NCI-H2196 treated with DMSO at 0.1 percent for 48 hours (cell line): ENCODE measurements at regions not wholly inside any gene's neighbourhood (a gene's known extent, or its start where the extent isn't known, plus 50 kb on each side); places are given as distances from the start of the nearest gene placed in this dataset.

Experiments used
- DNase-seq: peaks from one replicate; lab custom pipeline; 2025; ENCODE audit not compliant: unreplicated experiment; lab: John Stamatoyannopoulos, UW

DNA sequence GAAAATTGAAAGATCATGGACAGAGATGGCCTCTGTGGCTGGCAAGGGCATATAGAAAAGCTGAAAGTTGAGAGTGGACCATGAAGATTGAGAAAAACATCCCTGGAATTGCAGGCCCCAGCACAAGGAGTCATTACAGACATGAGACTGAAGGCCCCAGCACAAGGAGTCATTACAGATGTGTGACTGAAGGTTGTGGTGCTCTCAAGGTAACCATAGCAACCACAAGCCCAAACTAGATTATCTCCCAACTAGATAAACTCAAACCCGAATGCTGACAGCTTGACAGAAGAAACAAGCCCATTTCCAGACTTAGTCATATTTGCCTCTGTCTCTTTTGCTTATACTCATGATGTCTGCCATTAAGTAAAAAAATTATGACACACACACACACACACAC, 1252.1 kb upstream of the ADGRL4 start:
- no peak for DNase-seq

DNA sequence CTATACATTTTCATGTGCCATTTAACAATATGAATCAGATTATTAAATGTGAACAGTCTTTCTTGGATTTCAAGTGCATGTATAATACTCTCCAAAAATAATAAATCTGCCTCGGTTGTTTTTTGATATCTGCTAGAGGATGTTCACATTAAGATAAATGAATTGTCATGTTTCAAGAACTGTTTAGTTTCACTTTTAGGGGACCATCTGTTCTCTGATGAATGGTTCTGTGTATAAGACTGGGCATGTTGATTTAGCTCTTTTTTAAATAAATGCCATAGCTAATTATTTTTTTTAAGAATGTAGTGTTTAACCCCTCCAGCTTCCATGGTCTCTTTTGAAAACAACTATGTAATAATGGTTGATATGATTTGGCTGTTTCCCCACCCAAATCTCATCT, 1245.1 kb upstream of the ADGRL4 start:
- no peak for DNase-seq

DNA sequence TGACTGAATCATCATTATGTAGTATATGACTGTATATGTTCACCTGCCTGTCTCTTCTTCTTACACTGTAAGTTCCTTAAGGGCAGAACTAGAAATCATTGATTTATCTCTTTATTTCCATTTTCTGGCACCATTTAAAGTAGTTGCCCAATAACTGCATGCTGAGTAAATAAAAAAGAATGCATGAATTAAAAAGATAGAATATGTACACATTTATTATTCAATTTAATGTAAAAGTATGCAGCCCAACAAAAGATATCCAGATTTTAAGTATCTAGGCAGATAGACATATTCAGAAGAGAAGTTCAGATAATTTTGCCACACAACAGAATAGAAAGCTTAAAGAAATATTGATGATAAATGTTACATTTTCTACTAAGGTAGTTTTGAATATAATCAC, 1244.6 kb upstream of the ADGRL4 start:
- no peak for DNase-seq

DNA sequence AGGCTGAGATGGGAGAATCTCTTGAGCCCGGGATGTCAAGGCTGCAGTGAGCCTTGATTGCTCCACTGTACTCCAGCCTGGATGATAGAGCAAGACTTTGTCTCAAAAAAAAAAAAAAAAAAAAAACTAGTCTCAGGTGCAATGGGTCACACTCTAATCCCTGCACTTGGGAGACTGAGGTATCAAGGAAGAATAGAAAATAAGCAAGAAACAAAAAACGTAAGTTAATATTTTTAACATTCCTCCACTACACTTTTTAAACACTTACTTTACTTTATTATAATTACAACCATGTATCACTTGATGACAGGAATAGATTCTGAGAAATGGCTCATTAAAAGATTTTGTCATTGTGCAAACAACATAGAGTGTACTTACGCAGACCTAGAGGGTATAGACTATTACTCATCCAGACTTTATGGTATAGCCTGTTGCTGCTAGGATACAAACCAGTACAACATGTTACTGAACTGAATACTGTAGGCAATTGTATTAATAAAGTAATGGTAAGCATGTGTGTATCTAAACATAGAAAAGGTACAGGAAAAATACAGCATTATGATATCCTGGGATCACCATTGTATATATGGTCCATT, 1244.1 kb upstream of the ADGRL4 start:
- DNase-seq = no peak

DNA sequence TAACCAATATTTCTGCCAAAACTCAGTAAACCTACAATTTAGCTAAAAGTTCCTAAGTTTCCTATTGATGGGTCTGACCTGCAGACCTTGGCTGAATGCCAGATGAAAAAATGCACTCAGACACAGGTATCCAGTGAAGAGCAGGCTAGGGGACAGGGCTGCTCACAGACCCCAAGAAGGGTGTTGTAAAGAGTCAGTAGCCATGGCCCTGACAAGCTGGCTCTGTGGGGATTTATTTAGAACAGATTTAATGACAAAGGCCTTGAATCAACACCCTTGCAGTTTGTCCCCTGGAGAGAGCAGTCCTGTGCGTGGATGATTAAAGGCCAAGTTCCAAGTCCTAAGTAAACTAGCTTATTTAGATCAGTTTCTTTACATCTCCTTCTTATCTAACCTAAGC, 1243.2 kb upstream of the ADGRL4 start:
- no peak for DNase-seq

DNA sequence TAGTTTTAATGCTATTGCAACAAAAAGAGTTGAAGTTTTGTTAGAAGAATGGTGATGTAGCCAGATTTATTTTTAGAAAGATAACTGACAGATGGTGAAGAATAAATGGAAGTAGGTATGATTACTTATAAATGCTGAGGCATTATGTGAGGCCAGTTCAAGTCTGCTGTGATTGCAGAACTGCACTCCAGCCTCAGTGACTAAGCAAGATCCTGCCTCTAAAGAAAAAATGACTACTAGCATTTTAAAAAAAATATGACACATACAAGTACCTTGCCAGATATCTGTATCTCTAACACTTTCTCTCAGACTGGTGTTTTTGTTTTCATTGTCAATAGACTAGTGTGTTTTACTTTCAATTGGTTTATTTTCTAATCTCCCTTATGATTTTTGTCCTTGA, 1242.4 kb upstream of the ADGRL4 start:
- no peak for DNase-seq

DNA sequence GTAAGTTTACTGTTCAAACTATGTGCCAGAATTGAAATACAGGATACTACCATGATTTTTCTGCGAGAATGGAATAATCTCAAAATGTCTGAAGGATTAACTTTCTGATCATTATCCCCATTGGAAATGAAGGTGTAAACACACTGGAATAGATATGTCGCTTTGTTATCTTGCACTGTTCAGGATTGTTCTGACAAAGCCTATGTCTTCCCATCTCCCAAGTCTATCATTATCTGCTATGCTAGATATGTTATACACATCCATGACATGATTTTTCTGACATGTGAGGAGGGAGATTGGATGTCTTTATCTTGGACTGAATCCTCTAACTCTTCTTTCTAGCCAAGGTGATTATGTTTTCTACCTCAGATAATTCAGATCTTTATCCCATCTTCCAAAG, 1239.3 kb upstream of the ADGRL4 start:
- no peak for DNase-seq

DNA sequence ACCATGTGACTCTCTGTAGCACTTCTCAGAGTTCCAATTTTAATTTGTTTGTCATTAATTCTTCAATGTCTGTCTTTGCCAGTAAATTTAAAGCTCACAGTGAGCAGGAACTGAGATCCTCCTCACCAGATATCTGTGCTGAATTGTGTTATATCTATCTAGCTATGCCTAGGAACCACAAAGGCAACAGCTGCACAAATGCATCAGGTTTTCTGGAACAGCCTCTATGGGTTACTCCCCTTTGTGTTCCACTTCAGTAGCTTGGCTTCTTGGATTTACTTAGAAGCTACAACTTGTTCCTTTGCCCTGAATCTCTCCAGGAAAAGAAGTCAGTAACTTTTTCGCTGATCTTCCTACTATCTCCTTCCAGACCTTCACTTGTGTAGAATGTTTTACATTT, 1237.8 kb upstream of the ADGRL4 start:
- DNase-seq = no peak

DNA sequence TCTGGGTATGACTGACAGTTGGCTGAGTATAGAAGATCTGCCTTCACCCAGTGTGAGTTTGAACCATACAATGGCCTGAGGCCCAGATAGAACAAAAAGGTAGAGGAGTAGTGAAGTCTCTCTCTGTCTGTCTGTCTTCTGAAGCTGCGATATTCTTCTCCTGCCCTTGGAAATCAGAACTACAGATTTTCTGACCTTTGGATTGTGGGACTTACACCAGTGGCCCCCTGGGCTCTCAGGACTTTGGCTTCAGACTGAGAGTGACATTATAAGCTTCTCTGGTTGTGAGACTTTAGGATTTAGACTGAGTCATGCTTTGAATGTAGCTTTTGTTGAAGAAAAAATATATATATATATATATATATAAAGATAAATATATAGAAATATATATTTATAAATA, 1235.0 kb upstream of the ADGRL4 start:
- no peak for DNase-seq

DNA sequence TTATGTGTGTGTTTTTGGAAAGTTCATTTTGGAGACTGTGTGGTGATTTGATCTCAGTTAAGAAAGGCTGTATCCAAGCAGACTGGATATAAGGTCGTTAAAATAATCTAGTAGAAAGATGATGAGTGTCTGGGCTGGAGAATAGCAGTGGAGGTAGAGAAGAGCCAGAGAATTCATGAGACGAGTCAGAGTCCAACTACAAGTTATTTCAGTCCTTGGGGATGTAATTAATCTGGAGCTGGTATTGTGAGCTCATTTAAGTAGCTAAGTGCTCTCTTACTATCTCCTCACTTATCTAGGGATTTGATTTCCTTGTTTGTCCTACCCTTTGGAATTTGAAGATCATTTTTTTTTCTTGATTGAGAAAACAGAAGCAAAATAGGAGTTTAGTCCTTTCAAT, 1219.0 kb upstream of the ADGRL4 start:
- no peak for DNase-seq

DNA sequence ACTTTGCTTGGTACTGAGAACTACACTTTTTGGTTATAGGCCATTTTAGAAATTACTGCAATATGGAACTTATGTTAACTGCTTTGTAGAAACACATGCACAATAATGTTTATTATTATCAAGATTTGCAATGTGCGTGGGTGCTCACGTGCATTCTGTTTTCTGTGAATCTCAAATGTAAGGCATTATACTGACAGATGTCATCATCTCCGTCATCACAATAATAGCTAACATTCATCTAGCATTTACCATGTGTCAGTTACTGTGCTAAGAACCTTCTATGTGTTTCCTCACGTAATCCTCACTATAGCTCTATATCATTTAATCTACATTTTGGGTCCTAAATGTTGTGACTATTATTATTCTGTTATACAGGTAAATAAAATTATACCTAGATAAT, 1214.8 kb upstream of the ADGRL4 start:
- DNase-seq = no peak

DNA sequence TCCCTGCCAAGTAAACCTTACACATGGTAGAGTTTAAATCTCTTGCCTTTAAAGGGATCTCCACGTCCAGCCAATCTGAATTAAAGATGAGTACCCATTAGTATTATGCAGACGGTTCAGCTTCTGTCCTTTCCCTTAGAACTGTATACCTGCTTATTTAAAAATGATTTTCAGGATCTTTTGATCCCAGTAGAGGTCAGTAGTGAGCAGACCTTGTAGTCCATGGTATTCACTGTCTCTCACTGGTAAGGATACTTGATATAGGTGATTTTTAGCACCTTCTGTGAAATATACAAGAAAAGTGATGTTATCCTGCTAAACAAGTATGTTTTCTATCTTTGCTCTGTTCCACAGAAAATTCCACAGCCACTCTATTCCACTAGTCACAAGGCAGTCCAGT, 1211.6 kb upstream of the ADGRL4 start:
- no peak for DNase-seq

DNA sequence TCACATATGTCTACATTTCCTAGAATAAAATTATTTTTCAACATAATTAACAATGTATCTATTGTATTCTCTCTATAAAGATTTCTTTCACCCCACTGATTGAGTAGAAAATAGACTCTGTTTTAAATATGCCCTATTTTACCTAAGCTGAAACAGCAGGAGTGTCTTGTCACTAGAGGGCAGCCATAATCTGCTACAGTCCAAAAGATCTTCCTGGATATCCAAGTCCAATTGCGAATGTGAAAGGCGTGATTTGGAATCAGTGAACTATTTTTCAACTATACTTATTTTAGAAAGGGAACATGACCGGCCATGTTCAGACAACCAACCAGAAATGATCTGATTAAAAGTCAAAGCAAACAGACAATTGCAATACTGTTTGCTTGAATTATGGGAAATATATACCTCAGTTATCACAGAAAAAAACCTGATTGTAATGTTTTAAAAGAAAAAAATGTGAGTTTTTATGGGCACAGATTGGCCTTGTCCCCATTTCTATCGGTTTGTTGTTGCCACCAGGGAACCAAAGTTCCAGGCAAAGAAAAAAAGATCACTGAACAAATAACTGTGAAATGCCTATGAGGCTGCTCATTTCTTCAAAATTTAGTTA, 1211.0 kb upstream of the ADGRL4 start:
- peak; percentile 4 for DNase-seq

DNA sequence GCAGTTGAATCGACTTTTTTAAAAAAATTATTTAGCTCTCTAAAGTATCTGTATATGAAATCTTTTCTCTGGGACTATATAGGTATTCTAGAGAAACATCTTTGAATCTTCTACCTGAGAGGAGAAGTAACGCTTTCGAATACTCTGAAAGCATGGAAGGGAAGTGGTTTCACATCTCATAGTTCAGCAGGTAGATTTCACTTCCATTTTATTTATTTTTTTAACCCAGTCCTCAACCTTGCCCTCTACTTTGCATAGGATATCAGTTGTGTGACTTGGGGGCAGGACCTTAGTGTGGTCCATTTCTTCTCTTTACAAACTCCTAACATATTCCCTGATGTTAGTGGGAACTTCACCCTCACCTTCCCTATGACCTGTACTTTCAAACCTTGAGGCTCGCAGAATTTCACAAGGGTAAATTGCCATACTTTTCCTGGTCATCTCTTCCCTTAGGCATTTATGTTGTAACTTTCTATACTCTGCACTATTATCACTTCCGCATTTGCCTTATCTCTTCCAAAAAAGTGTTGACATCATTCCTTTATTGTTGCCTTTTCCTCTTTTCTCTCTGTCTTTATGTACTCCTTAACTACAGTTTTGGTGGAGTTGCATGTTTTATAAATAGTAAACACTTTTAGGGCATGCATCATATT, 1208.5 kb upstream of the ADGRL4 start:
- no peak for DNase-seq

DNA sequence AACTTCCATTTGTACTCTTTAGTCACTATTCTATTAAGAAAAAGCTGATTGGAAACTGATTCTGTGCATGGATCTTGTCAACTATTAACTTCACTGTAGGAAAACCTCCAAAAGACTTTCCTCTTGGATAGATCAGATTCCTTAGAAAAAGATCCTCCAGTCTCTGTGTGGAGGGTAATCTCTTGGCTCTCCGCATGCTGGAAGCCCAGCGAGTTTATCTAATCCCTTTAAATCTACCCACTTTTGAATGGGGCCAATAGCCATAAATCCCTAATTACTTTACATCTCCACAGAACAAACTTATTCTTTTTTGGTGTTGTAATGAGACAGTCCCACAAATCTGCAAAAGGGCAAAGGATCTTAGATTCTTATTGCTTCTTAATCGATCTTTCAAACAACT, 1206.4 kb upstream of the ADGRL4 start:
- DNase-seq = no peak

DNA sequence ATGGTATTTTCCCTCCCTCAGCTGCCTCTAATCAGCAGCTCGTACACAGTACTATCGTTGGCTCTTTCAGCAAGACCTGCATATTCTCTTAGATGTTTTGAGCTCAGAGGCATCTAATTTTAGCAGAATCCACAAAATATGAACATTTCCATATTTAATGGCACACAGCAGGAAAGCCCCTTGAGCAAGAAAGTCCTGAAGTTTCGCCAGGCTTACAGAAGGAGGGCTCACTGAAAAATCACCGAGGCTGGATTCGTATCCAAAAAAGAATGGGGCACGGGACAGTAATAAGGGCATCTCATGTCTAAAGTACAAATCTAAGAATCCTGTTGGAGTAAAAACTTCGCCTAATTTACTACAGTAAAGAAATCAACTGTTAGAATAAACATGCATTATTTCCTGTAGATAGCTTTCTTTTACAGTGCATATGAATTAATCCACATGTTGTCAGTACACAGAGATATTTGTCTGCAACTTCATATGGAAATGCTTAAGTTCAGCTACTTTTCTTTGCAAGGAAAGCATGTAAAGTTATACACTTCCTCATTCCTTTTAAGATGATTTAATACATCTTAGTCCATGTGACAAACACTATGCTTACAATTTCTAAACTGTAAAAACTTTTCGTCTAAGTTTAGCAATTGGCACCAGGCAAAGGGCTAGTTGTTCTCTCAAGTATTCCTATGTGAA, 1205.3 kb upstream of the ADGRL4 start:
- no peak for DNase-seq

DNA sequence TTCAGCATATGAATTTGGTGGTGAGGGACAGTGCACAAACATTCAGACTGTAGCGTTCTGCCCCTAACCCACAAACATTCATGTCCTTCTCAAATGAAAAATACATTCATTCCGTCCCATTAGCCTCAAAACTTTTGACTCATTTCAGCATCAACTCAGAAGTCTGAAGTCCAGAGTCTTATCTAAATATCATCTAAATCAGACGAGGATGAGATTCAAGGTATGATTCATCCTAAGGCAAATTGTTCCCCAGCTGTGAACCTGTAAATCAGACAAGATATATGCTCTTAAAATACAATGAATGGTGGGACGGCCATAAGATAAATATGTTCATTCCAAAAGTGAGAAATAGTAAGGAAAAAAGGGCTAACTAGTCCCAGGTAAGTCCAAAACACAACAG, 1195.6 kb upstream of the ADGRL4 start:
- DNase-seq = no peak

DNA sequence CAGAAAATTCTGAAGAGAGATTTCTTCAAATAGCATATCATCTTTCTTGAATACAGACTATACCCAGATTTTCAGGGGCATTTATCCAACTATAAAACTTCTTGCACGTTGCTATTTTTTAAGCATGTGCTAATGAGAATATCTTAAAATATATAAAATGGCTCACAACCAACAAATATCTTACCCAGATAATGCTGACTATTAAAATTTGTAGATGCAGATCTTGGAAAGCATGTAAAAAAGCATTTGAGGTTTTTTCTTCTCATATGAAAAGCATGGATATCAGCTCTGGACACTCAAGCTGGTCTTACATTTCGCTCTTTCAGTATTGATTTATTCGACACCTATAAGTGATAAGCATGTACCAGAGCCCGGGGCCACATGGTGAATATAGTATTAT, 1187.7 kb upstream of the ADGRL4 start:
- DNase-seq = no peak

DNA sequence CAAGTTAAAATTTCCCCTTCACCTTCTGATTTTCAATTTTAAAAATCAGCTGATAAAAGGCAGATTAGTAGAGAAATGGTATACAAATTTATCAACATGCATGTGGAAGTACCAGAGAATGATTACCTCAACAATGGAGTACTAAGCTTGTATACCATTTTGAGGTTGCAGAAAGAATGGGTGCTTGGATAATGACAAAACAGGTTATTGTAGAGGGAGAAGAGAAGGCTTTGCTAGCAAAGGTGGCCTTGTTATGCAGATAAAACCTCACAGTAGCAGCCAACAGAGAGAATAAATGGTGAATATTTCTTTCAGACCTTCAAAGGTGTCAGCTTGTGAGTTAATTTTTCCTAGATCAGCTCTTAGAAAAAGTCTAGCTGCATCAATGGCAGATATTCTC, 1174.9 kb upstream of the ADGRL4 start:
- no peak for DNase-seq

DNA sequence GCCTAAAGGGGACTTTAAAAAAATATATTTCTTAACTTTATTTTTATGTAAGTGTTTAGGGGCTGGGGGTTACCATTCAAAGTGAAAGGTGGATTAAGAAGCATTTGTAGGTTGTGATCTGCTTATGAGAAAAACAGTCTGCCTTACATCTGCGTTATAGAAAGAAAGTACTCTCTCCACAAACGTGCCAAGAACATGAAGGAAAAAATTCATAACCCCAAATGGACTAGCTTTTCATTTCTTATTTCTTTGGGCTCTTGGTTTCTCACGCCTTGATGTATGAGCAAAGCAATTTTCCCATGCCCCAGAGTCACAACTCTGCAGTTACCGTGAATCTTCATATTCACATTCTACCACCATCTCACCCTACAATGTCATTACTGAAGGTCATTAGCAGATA, 1165.1 kb upstream of the ADGRL4 start:
- no peak for DNase-seq

DNA sequence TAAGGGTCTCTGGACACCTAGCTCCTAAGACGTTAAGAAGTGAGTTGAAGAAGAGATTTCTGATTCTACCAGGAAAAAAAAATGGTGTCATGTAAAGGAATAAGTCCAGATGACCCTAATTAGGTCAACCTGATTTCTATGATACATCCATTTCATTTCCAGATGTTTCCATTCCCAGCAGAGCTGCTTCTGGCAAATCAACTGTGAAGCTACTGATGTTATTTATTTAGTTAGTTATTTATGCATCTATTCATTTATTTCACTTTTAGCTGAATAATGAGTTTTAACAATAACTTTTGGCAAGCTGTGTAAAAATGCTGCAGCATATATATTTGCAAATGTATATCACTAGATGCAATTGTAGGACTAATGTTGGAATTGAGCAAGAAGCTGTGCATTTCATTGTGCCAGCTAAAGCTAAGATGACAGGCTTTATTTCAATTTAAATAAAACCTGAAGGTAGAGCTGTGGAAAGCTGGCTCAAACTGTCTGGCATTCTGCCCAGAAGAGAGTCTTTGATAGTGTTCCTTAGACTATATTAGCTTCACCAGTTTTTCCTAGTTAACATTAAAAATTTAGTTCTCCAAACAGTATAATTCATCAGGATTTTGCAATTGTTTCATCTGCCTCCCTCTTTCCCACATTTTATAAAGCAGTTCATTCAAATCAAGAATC, 1164.4 kb upstream of the ADGRL4 start:
- DNase-seq = no peak

DNA sequence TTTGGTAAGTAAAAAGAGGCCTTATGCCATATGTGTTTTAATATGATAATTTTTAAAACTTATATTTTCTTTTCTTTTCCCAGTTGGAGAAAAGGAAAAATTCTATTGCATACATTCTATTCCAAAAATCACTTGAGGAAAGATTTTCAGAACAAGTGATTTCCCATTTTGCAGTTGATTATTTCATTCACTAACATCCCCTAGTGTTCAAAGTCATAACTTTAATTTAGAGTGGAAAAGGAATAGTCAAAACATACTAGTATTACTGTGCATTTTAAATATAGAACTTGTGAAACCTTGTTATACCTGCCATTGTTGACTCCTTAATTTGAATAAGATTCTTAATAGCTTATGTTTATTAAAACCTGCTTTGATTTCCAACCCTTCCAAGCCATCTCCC, 1157.6 kb upstream of the ADGRL4 start:
- DNase-seq = no peak
